Hepatocyte (in vitro differentiated cells): ENCODE measurements at regions not wholly inside any gene's neighbourhood (a gene's known extent, or its start where the extent isn't known, plus 50 kb on each side); places are given as distances from the start of the nearest gene placed in this dataset.

Experiments used
- EZH2 ChIP-seq: fragments of 200-600 bp; sonication (generic); IDR thresholded peaks from 2 replicates; pipeline ENCODE4 v1.6.1; 2016; ENCODE audit warnings: antibody characterized with exemption, mild to moderate bottlenecking, borderline replicate concordance
- EZH2phosphoT487 ChIP-seq: fragments of 200-600 bp; sonication (generic); IDR thresholded peaks from one replicate; pipeline ENCODE4 v1.6.1; 2018; ENCODE audit warnings: antibody characterized with exemption, mild to moderate bottlenecking, low read depth, moderate library complexity; ENCODE audit not compliant: unreplicated experiment, severe bottlenecking
- TF ChIP-seq, protein P1 (sequence below): fragments of 200-600 bp; sonication (generic); IDR thresholded peaks from 2 replicates; pipeline ENCODE4 v1.5.1; 2016; ENCODE audit warnings: antibody characterized with exemption, mild to moderate bottlenecking; ENCODE audit not compliant: poor library complexity

GRCh38 chr2:186980117-186980442 lies 131.1 kb upstream of the ZSWIM2 start:
- TF ChIP-seq, protein P1, sequence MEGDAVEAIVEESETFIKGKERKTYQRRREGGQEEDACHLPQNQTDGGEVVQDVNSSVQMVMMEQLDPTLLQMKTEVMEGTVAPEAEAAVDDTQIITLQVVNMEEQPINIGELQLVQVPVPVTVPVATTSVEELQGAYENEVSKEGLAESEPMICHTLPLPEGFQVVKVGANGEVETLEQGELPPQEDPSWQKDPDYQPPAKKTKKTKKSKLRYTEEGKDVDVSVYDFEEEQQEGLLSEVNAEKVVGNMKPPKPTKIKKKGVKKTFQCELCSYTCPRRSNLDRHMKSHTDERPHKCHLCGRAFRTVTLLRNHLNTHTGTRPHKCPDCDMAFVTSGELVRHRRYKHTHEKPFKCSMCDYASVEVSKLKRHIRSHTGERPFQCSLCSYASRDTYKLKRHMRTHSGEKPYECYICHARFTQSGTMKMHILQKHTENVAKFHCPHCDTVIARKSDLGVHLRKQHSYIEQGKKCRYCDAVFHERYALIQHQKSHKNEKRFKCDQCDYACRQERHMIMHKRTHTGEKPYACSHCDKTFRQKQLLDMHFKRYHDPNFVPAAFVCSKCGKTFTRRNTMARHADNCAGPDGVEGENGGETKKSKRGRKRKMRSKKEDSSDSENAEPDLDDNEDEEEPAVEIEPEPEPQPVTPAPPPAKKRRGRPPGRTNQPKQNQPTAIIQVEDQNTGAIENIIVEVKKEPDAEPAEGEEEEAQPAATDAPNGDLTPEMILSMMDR: no peak
- TF ChIP-seq EZH2phosphoT487: no peak
- TF ChIP-seq EZH2: no peak
